ENCODE measurements at regions not wholly inside any gene's neighbourhood (a gene's known extent, or its start where the extent isn't known, plus 50 kb on each side); places are given as distances from the start of the nearest gene placed in this dataset.

GRCh38 chr2:71935262-71935848 lies 212.3 kb downstream of the CYP26B1 start:
- H3K4me1 ChIP-seq = peaks cover 0 to 18% (median 1%) of the 10 kb centered on the region in 9 donors
- peak overlapping the region in 2 of 10 donors; percentile 47 to 74 for H3K27ac ChIP-seq
- no peaks in the 10 kb centered on the region for H3K9me3 ChIP-seq
- H3K36me3 ChIP-seq = no peaks in the 10 kb centered on the region
- no peak overlapping the region for H3K4me3 ChIP-seq
- WGBS, 2 donors = 66 to 73% methylated on average over 11 of the region's 11 CpGs
- ATAC-seq (peak in 6 of 8 donors; percentile 24 to 76 (median 35)), DNase-seq (peak in 1 of 2 donors; percentile 61)
- H3K27me3 ChIP-seq = peaks cover 0 to 7% (median 0%) of the 10 kb centered on the region in 7 donors
- intact Hi-C loops (cut with DNase I) = loop anchor here in 1 of 10 donors (10.0 kb wide), 1 partner anchor 131 kb away; no protein-coding TSS in a partner anchor
- TF ChIP-seq CTCF (IDR thresholded peaks at IDR 0.05) = no peak

GRCh38 chr2:71934595-71935261 lies 212.9 kb downstream of the CYP26B1 start:
- ATAC-seq = peak in 6 of 8 donors; percentile 31 to 74 (median 52)
- DNase-seq = peak in 1 of 2 donors; percentile 47
- peaks cover 0 to 7% (median 0%) of the 10 kb centered on the region in 7 donors for H3K27me3 ChIP-seq
- H3K4me3 ChIP-seq = no peak overlapping the region
- peaks cover 0 to 14% (median 0%) of the 10 kb centered on the region in 9 donors for H3K4me1 ChIP-seq
- H3K9me3 ChIP-seq = no peaks in the 10 kb centered on the region
- peak overlapping the region in 2 of 10 donors; percentile 47 to 74 for H3K27ac ChIP-seq
- TF ChIP-seq CTCF (IDR thresholded peaks at IDR 0.05) = no peak
- no peaks in the 10 kb centered on the region for H3K36me3 ChIP-seq
- intact Hi-C loops (cut with DNase I) = loop anchor here in 1 of 10 donors (10.0 kb wide), 1 partner anchor 130 kb away; no protein-coding TSS in a partner anchor
- 77 to 94% methylated on average over 4 of the region's 4 CpGs for WGBS, 2 donors

- DNase-seq (no peak), ATAC-seq (no peak)
- Histone ChIP-seq H3K9me3 (no peaks in the 10 kb centered on the region), H3K27me3 (peaks cover 0 to 5% (median 0%) of the 10 kb centered on the region in 7 donors), H3K27ac (no peak overlapping the region), H3K36me3 (no peaks in the 10 kb centered on the region), H3K4me1 (peaks cover 0 to 14% (median 0%) of the 10 kb centered on the region in 9 donors), H3K4me3 (no peak overlapping the region)
- 94 to 98% methylated on average over 2 of the region's 2 CpGs for WGBS, 2 donors
- no peak for TF ChIP-seq CTCF (IDR thresholded peaks at IDR 0.05)
- intact Hi-C loops (cut with DNase I) = loop anchor here in 1 of 10 donors (10.0 kb wide), 1 partner anchor 129 kb away; no protein-coding TSS in a partner anchor
Measured at GRCh38 chr2:71934320-71934593, 213.4 kb downstream of the CYP26B1 start.

GRCh38 chr2:71933467-71934319 lies 214.0 kb downstream of the CYP26B1 start:
- DNase-seq (no peak), ATAC-seq (no peak)
- no peak overlapping the region for H3K4me3 ChIP-seq
- peaks cover 0 to 14% (median 0%) of the 10 kb centered on the region in 9 donors for H3K4me1 ChIP-seq
- 78 to 85% methylated on average over 8 of the region's 8 CpGs for WGBS, 2 donors
- no peaks in the 10 kb centered on the region for H3K9me3 ChIP-seq
- H3K27me3 ChIP-seq = peaks cover 0 to 4% (median 0%) of the 10 kb centered on the region in 7 donors
- peak in 4 of 9 donors; percentile 5 to 32 (median 20) for TF ChIP-seq CTCF (IDR thresholded peaks at IDR 0.05)
- intact Hi-C loops (cut with DNase I) = loop anchor here in 1 of 10 donors (10.0 kb wide), 1 partner anchor 129 kb away; no protein-coding TSS in a partner anchor
- H3K36me3 ChIP-seq = no peaks in the 10 kb centered on the region
- no peak overlapping the region for H3K27ac ChIP-seq
